ENCODE measurements at regions not wholly inside any gene's neighbourhood (a gene's known extent, or its start where the extent isn't known, plus 50 kb on each side); places are given as distances from the start of the nearest gene placed in this dataset.

DNA sequence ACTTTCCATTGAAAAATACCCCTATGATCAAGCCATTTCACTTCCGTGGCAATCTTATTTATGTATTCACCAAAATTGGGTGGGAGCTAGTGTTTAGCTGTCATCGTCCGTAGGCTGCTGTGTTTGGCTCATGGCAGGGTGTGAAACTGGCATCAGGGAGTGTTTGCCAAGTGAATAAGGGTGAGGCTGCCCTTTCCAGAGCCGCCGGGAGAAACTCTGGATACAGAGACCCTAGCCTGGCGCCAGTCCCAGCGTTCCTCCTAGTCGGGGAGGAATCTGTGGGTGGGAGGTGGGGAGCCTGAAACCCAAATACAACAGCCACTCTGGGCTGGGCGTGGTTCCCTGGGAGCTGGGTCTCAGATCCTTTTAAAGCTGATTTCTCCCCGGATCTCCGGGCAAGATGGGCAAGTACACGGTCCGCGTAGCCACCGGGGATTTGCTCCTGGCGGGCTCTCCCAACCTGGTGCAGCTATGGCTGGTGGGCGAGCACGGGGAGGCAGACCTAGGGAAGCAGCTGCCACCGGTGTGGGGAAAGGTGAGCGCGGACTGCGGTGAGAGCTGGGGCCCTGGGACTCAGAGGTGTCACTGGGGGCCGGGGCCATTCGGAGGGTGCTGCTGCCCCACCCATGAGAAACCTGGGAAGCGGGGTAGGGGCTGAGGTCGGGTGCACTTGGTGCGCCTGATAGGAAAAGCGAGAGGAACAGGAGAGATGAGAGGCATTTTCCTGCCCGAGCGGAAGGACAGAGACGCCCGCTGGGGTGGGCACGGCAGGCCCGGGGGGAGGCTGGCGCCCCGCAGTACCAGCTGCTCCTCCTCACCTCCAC is 62.1 kb upstream of the TEKT1 start:
- Histone ChIP-seq H3K27ac (ENCODE audit: low read depth, low read length, poor library complexity, severe bottlenecking) (no peak overlapping the region), H3K36me3 (ENCODE audit: insufficient read depth, low read length, poor library complexity, severe bottlenecking) (no peaks in the 10 kb centered on the region), H3K9me3 (ENCODE audit: low read depth, low read length, poor library complexity, severe bottlenecking) (no peaks in the 10 kb centered on the region), H3K27me3 (replicated peaks; ENCODE audit: insufficient read depth, low read depth, low read length, poor library complexity) (peaks cover 32% of the 10 kb centered on the region), H3K4me3 (ENCODE audit: low read depth, low read length, poor library complexity, severe bottlenecking) (peak overlapping the region; percentile 11), H3K4me1 (ENCODE audit: insufficient read depth, low read length, poor library complexity, severe bottlenecking) (peaks cover 4% of the 10 kb centered on the region)
- ChIA-PET CTCF (interaction anchor here (0.8 to 2.0 kb wide), 2 partner anchors 42 to 51 kb away, joined by 3 to 16 read pairs; no protein-coding TSS in a partner anchor), POLR2A (ENCODE audit: low non-redundant PET) (no interaction called here)
- DNase-seq (ENCODE audit: low spot score), result no peak
- BruUV-seq (replicated peaks), result no TSS peak
- no peak for TF ChIP-seq EZH2 (IDR thresholded peaks at IDR 0.05; ENCODE audit: borderline replicate concordance, low read depth, low read length, poor library complexity, severe bottlenecking)
- TF ChIP-seq, protein P1, sequence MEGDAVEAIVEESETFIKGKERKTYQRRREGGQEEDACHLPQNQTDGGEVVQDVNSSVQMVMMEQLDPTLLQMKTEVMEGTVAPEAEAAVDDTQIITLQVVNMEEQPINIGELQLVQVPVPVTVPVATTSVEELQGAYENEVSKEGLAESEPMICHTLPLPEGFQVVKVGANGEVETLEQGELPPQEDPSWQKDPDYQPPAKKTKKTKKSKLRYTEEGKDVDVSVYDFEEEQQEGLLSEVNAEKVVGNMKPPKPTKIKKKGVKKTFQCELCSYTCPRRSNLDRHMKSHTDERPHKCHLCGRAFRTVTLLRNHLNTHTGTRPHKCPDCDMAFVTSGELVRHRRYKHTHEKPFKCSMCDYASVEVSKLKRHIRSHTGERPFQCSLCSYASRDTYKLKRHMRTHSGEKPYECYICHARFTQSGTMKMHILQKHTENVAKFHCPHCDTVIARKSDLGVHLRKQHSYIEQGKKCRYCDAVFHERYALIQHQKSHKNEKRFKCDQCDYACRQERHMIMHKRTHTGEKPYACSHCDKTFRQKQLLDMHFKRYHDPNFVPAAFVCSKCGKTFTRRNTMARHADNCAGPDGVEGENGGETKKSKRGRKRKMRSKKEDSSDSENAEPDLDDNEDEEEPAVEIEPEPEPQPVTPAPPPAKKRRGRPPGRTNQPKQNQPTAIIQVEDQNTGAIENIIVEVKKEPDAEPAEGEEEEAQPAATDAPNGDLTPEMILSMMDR (conservative IDR thresholded peaks at IDR 0.05; ENCODE audit: low read depth, low read length), result no peak
- intact Hi-C loops (cut with micrococcal nuclease; ENCODE audit: unreplicated experiment), result loop anchor here (10.0 kb wide), 1 partner anchor 229 kb away; no protein-coding TSS in a partner anchor

- no TSS peak for BruUV-seq (replicated peaks)
These were observed 62.6 kb upstream of the TEKT1 start for GRCh38 chr17:6894206-6894528.

GRCh38 chr17:6901086-6901485 is 69.6 kb upstream of the TEKT1 start:
- ChIA-PET CTCF (no interaction called here), POLR2A (ENCODE audit: low non-redundant PET) (no interaction called here)
- H3K27me3 ChIP-seq (replicated peaks; ENCODE audit: insufficient read depth, low read depth, low read length, poor library complexity), result no peaks in the 10 kb centered on the region
- no TSS peak for BruUV-seq (replicated peaks)
- no peaks in the 10 kb centered on the region for H3K9me3 ChIP-seq (ENCODE audit: low read depth, low read length, poor library complexity, severe bottlenecking)
- no peak overlapping the region for H3K4me3 ChIP-seq (ENCODE audit: low read depth, low read length, poor library complexity, severe bottlenecking)
- intact Hi-C loops (cut with micrococcal nuclease; ENCODE audit: unreplicated experiment), result no loop called here
- no peak for TF ChIP-seq EZH2 (IDR thresholded peaks at IDR 0.05; ENCODE audit: borderline replicate concordance, low read depth, low read length, poor library complexity, severe bottlenecking)
- TF ChIP-seq, protein P1 (conservative IDR thresholded peaks at IDR 0.05; ENCODE audit: low read depth, low read length), result no peak
- no peaks in the 10 kb centered on the region for H3K36me3 ChIP-seq (ENCODE audit: insufficient read depth, low read length, poor library complexity, severe bottlenecking)
- no peak for DNase-seq (ENCODE audit: low spot score)
- H3K27ac ChIP-seq (ENCODE audit: low read depth, low read length, poor library complexity, severe bottlenecking), result no peak overlapping the region
- no peaks in the 10 kb centered on the region for H3K4me1 ChIP-seq (ENCODE audit: insufficient read depth, low read length, poor library complexity, severe bottlenecking)

More at GRCh38 chr17:6894206-6894528, 62.6 kb upstream of the TEKT1 start:
- TF ChIP-seq, protein P1 (conservative IDR thresholded peaks at IDR 0.05; ENCODE audit: low read depth, low read length), result peak; percentile 77
- TF ChIP-seq EZH2 (IDR thresholded peaks at IDR 0.05; ENCODE audit: borderline replicate concordance, low read depth, low read length, poor library complexity, severe bottlenecking), result no peak
- CTCF ChIA-PET, result interaction anchor here (0.8 to 2.0 kb wide), 2 partner anchors 42 to 51 kb away, joined by 3 to 16 read pairs; no protein-coding TSS in a partner anchor
- Histone ChIP-seq H3K36me3 (ENCODE audit: insufficient read depth, low read length, poor library complexity, severe bottlenecking) (no peaks in the 10 kb centered on the region), H3K9me3 (ENCODE audit: low read depth, low read length, poor library complexity, severe bottlenecking) (no peaks in the 10 kb centered on the region), H3K4me3 (ENCODE audit: low read depth, low read length, poor library complexity, severe bottlenecking) (peak overlapping the region; percentile 11), H3K27ac (ENCODE audit: low read depth, low read length, poor library complexity, severe bottlenecking) (no peak overlapping the region), H3K27me3 (replicated peaks; ENCODE audit: insufficient read depth, low read depth, low read length, poor library complexity) (peaks cover 32% of the 10 kb centered on the region), H3K4me1 (ENCODE audit: insufficient read depth, low read length, poor library complexity, severe bottlenecking) (peaks cover 4% of the 10 kb centered on the region)
- intact Hi-C loops (cut with micrococcal nuclease; ENCODE audit: unreplicated experiment), result loop anchor here (10.0 kb wide), 1 partner anchor 229 kb away; no protein-coding TSS in a partner anchor
- DNase-seq (ENCODE audit: low spot score), result peak; percentile 53
- POLR2A ChIA-PET (ENCODE audit: low non-redundant PET), result no interaction called here
